ENCODE measurements at regions not wholly inside any gene's neighbourhood (a gene's known extent, or its start where the extent isn't known, plus 50 kb on each side); places are given as distances from the start of the nearest gene placed in this dataset.

DNA sequence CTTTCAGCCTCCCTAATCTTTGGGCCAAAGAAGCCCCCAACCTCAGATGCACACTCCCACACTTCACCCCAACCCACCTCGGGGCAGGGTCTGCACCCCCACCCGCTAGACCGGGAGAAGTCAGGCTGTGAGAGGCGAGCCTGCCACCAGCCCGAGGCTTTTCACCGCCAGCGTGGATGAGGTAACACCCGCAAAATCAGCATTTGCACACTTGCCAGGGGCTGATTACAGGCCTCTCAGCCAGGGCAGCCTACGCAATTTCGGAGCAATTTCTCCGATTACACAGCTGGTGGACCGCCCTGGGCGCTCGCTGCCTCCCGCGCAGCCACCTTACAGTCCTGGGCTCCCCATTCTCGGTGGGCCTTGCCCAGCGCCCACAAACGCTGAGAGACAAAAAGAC, 68.5 kb downstream of the FOXD1 start:
- peaks cover 0 to 7% (median 0%) of the 10 kb centered on the region in 3 donors for H3K4me1 ChIP-seq
- no peaks in the 10 kb centered on the region for H3K36me3 ChIP-seq
- TF ChIP-seq, protein P1, sequence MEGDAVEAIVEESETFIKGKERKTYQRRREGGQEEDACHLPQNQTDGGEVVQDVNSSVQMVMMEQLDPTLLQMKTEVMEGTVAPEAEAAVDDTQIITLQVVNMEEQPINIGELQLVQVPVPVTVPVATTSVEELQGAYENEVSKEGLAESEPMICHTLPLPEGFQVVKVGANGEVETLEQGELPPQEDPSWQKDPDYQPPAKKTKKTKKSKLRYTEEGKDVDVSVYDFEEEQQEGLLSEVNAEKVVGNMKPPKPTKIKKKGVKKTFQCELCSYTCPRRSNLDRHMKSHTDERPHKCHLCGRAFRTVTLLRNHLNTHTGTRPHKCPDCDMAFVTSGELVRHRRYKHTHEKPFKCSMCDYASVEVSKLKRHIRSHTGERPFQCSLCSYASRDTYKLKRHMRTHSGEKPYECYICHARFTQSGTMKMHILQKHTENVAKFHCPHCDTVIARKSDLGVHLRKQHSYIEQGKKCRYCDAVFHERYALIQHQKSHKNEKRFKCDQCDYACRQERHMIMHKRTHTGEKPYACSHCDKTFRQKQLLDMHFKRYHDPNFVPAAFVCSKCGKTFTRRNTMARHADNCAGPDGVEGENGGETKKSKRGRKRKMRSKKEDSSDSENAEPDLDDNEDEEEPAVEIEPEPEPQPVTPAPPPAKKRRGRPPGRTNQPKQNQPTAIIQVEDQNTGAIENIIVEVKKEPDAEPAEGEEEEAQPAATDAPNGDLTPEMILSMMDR (IDR thresholded peaks at IDR 0.05) = no peak
- H3K4me3 ChIP-seq = no peak overlapping the region
- DNase-seq = no peak
- no peaks in the 10 kb centered on the region for H3K9me3 ChIP-seq
- H3K27me3 ChIP-seq = peaks cover 0 to 25% (median 4%) of the 10 kb centered on the region in 4 donors
- no peak for FAIRE-seq
- WGBS, 2 donors = 61 to 68% methylated on average over 18 to 19 of the region's 19 CpGs
- no peak for ATAC-seq
- intact Hi-C loops (cut with DNase I) = no loop called here
- no peak overlapping the region for H3K27ac ChIP-seq

GRCh38 chr5:73379435-73379834, 69.1 kb downstream of the FOXD1 start:
- no peak for DNase-seq
- ATAC-seq = no peak
- WGBS, 2 donors = 84 to 87% methylated on average over 3 of the region's 3 CpGs
- Histone ChIP-seq H3K4me1 (peaks cover 0 to 7% (median 0%) of the 10 kb centered on the region in 3 donors), H3K27me3 (peaks cover 0 to 25% (median 4%) of the 10 kb centered on the region in 4 donors), H3K27ac (no peak overlapping the region), H3K9me3 (no peaks in the 10 kb centered on the region), H3K36me3 (no peaks in the 10 kb centered on the region), H3K4me3 (no peak overlapping the region)
- TF ChIP-seq, protein P1 (IDR thresholded peaks at IDR 0.05) = no peak
- FAIRE-seq = no peak
- intact Hi-C loops (cut with DNase I) = no loop called here

- H3K27me3 ChIP-seq = peaks cover 0 to 25% (median 4%) of the 10 kb centered on the region in 4 donors
- FAIRE-seq = no peak
These were observed 69.8 kb downstream of the FOXD1 start for GRCh38 chr5:73378765-73379164.

GRCh38 chr5:73378070-73378469, 70.5 kb downstream of the FOXD1 start:
- Histone ChIP-seq H3K4me1 (peaks cover 0 to 7% (median 0%) of the 10 kb centered on the region in 3 donors), H3K27ac (no peak overlapping the region), H3K4me3 (no peak overlapping the region), H3K36me3 (no peaks in the 10 kb centered on the region), H3K9me3 (no peaks in the 10 kb centered on the region), H3K27me3 (peaks cover 0 to 25% (median 4%) of the 10 kb centered on the region in 4 donors)
- FAIRE-seq (no peak), ATAC-seq (no peak), DNase-seq (no peak)
- intact Hi-C loops (cut with DNase I) = no loop called here
- TF ChIP-seq, protein P1 (IDR thresholded peaks at IDR 0.05) = no peak
- 65 to 70% methylated on average over 5 of the region's 5 CpGs for WGBS, 2 donors

More at GRCh38 chr5:73378765-73379164, 69.8 kb downstream of the FOXD1 start:
- no peaks in the 10 kb centered on the region for H3K36me3 ChIP-seq
- H3K4me3 ChIP-seq = no peak overlapping the region
- 91 to 92% methylated on average over 1 of the region's 1 CpG for WGBS, 2 donors
- intact Hi-C loops (cut with DNase I) = no loop called here
- no peaks in the 10 kb centered on the region for H3K9me3 ChIP-seq
- no peak overlapping the region for H3K27ac ChIP-seq
- H3K4me1 ChIP-seq = peaks cover 0 to 7% (median 0%) of the 10 kb centered on the region in 3 donors
- TF ChIP-seq, protein P1 (IDR thresholded peaks at IDR 0.05) = no peak
- no peak for ATAC-seq
- no peak for DNase-seq

DNA sequence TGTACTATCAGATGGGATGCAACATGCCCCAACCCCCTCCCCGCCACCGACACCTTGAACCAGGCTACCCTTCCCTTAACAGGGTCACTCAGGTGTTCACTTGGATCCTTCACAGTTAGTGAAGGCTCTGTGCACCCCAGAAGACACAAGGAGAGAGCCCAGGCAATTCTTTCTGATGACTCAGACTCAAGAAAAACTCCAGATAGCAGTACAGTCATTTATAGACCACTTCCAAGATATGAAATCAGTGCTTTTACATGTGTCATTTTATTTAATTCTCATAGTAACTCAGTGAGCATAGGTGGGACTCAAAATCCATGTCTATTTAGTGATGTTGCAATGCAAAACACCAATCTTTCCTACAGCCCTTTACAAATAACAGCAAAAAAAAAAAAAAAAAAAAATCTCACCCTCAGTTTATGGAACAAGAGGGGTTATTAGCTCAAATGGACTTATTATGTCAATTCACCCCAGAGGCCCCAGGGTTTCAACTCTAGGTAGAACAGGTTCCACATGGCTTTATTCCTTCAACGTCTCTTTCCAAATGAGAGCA, 71.9 kb downstream of the FOXD1 start:
- ATAC-seq = no peak
- no peaks in the 10 kb centered on the region for H3K9me3 ChIP-seq
- H3K36me3 ChIP-seq = no peaks in the 10 kb centered on the region
- peaks cover 0 to 17% (median 4%) of the 10 kb centered on the region in 4 donors for H3K27me3 ChIP-seq
- TF ChIP-seq, protein P1 (IDR thresholded peaks at IDR 0.05) = no peak
- DNase-seq = no peak
- intact Hi-C loops (cut with DNase I) = no loop called here
- 78 to 83% methylated on average over 3 of the region's 3 CpGs for WGBS, 2 donors
- H3K27ac ChIP-seq = no peak overlapping the region
- H3K4me3 ChIP-seq = no peak overlapping the region
- FAIRE-seq = no peak
- peaks cover 0 to 3% (median 0%) of the 10 kb centered on the region in 3 donors for H3K4me1 ChIP-seq

Measured in pancreas (tissue), 10 donors.